HepG2 (cell line): ENCODE measurements at regions not wholly inside any gene's neighbourhood (a gene's known extent, or its start where the extent isn't known, plus 50 kb on each side); places are given as distances from the start of the nearest gene placed in this dataset.

Experiments used
- ADNP ChIP-seq: sonication (generic); formaldehyde crosslinking; IDR thresholded peaks from 2 replicates; pipeline ENCODE4 v1.4.0; 2020; ENCODE audit warnings: missing genetic modification reagents
- AHDC1 ChIP-seq: sonication (generic); formaldehyde crosslinking; IDR thresholded peaks from 2 replicates; pipeline ENCODE4 v1.5.1; 2020; ENCODE audit warnings: mild to moderate bottlenecking, missing genetic modification reagents, borderline replicate concordance
- ATF6 ChIP-seq: sonication (generic); formaldehyde crosslinking; conservative IDR thresholded peaks from 2 replicates; pipeline ENCODE4 v1.4.0; 2020; ENCODE audit warnings: missing genetic modification reagents
- ATF7 ChIP-seq, 2 experiments: fragments of 450-650 bp in 1 of 2; sonication (generic) in 1 of 2; formaldehyde crosslinking in 1 of 2; IDR thresholded peaks; 2 replicates each; pipeline versions ENCODE4 v1.4.0 to v1.6.1; 2016 to 2020; ENCODE audit warnings: antibody characterized with exemption in 1 of 2, mild to moderate bottlenecking in 1 of 2, missing genetic modification reagents in 1 of 2
- GABPB1 ChIP-seq: IDR thresholded peaks from 2 replicates; pipeline ENCODE4 v1.6.1; 2016; ENCODE audit warnings: mild to moderate bottlenecking, missing genetic modification reagents, moderate library complexity, missing compliant biosample characterization
- GLI4 ChIP-seq: sonication (generic); formaldehyde crosslinking; IDR thresholded peaks from 2 replicates; pipeline ENCODE4 v1.5.1; 2020; ENCODE audit warnings: missing genetic modification reagents, mild to moderate bottlenecking, moderate library complexity, borderline replicate concordance
- IRF9 ChIP-seq: sonication (generic); formaldehyde crosslinking; IDR thresholded peaks from 2 replicates; pipeline ENCODE4 v1.8.0; 2022; ENCODE audit warnings: missing genetic modification reagents, mild to moderate bottlenecking, borderline replicate concordance
- KAT8 ChIP-seq: IDR thresholded peaks from 2 replicates; pipeline ENCODE4 v1.6.1; 2016; ENCODE audit warnings: missing genetic modification reagents, missing compliant biosample characterization
- KDM6A ChIP-seq: IDR thresholded peaks from 2 replicates; pipeline ENCODE4 v1.6.1; 2016; ENCODE audit warnings: low read depth
- NRL ChIP-seq: sonication (generic); formaldehyde crosslinking; IDR thresholded peaks from 2 replicates; pipeline ENCODE4 v1.5.0; 2020; ENCODE audit warnings: missing genetic modification reagents, mild to moderate bottlenecking, moderate library complexity, borderline replicate concordance
- RFX5 ChIP-seq: IDR thresholded peaks from 2 replicates; pipeline ENCODE4 v1.6.1; 2011; ENCODE audit warnings: low read depth, low read length, improper control_type of control experiment
- SOX5 ChIP-seq: IDR thresholded peaks from 2 replicates; pipeline ENCODE4 v1.6.1; 2016; ENCODE audit warnings: borderline replicate concordance
- THRA ChIP-seq: sonication (generic); formaldehyde crosslinking; IDR thresholded peaks from 2 replicates; pipeline ENCODE4 v1.4.0; 2020; ENCODE audit warnings: missing genetic modification reagents, borderline replicate concordance
- ZNF253 ChIP-seq: sonication (generic); formaldehyde crosslinking; IDR thresholded peaks from 2 replicates; pipeline ENCODE4 v1.8.0; 2022; ENCODE audit warnings: mild to moderate bottlenecking, missing genetic modification reagents, borderline replicate concordance
- ZNF329 ChIP-seq: sonication (generic); formaldehyde crosslinking; IDR thresholded peaks from 2 replicates; pipeline ENCODE4 v1.9.0; 2021; ENCODE audit warnings: low read depth, mild to moderate bottlenecking, missing genetic modification reagents
- ZNF503 ChIP-seq: sonication (generic); formaldehyde crosslinking; IDR thresholded peaks from 2 replicates; pipeline ENCODE4 v1.4.0; 2020; ENCODE audit warnings: missing genetic modification reagents

- TF ChIP-seq ZNF503 (CRISPR knock-in tag) (no peak), SOX5 (CRISPR knock-in tag) (peak; percentile 48; the same call in 1 of the 2 replicates), IRF9 (CRISPR knock-in tag) (peak; percentile 74), GLI4 (0 out of 2 replicates have a peak, but pooled peaks have one; percentile 82), ATF6 (CRISPR knock-in tag) (no peak), KAT8 (CRISPR knock-in tag) (peak; percentile 51; the same call in 1 of the 2 replicates), RFX5 (no peak), ATF7 (IDR thresholded peaks at IDR 0.05) (no peak), ATF7 (CRISPR knock-in tag; IDR thresholded peaks at IDR 0.05) (no peak), ADNP (CRISPR knock-in tag) (no peak), ZNF253 (CRISPR knock-in tag) (0 out of 2 replicates have a peak, but pooled peaks have one; percentile 52), KDM6A (CRISPR knock-in tag) (0 out of 2 replicates have a peak, but pooled peaks have one; percentile 22), AHDC1 (CRISPR knock-in tag) (peak; percentile 34; the same call in 1 of the 2 replicates), GABPB1 (CRISPR knock-in tag) (peak; percentile 23), THRA (CRISPR knock-in tag) (0 out of 2 replicates have a peak, but pooled peaks have one; percentile 26), NRL (CRISPR knock-in tag) (peak; percentile 57; the same call in 1 of the 2 replicates), ZNF329 (CRISPR knock-in tag) (no peak)
Observed at GRCh38 chr2:111702119-111702803, 181.7 kb downstream of the ANAPC1 start (continued).
